HCEC 1CT (cell line): ENCODE measurements at regions not wholly inside any gene's neighbourhood (a gene's known extent, or its start where the extent isn't known, plus 50 kb on each side); places are given as distances from the start of the nearest gene placed in this dataset.

Experiments
- DNase-seq: peaks from one replicate; pipeline ENCODE4 v3.0.0-alpha.2; 2017

- DNase-seq, result no peak
Measured at GRCh38 chr12:97097734-97098133, 190.7 kb downstream of the NEDD1 start.

GRCh38 chr12:97109441-97109840 lies 202.4 kb downstream of the NEDD1 start:
- no peak for DNase-seq

DNA sequence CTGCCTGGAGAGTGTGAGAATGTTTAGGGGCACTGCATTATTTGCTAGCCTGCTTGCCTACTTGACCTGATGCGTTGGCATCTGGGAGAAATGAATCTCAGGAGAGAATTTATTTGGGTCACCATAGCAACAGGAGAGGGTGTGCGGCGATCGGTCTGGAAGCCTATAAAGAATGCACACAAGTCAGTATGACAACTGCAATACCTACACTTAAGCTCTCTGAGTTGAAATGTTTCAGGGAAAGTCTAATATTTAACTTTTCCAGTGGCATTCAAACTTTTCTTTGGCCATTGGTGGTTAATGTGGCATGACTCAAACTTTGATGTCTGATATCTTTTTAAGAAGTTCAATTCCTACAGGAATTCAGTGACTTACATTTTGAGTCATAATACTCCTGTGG lies 205.1 kb downstream of the NEDD1 start:
- DNase-seq, result no peak

GRCh38 chr12:97118796-97119375 lies 211.8 kb downstream of the NEDD1 start:
- DNase-seq, result no peak

GRCh38 chr12:97127061-97127460 lies 220.0 kb downstream of the NEDD1 start:
- no peak for DNase-seq

- no peak for DNase-seq
Measured at GRCh38 chr12:97131220-97131981, 224.3 kb downstream of the NEDD1 start.

DNA sequence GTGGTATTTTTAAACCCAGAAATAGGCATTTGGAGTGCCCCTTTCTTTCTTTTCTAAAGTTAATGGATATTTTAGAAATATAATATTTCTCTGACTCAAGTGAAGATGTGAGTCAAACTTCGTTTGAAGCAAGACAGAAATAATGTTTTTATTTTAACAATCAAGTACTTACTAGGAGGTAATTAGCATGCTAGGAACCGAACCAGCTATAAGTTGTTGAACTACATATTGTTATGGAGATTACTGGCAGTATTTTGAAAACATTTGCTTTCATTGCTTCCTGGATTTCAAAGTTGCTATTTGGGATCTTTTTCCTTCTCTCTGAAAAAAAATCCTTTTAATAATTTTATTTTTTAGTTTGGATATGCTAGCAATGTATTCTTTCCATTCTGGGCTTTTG lies 225.2 kb downstream of the NEDD1 start:
- DNase-seq, result no peak

DNA sequence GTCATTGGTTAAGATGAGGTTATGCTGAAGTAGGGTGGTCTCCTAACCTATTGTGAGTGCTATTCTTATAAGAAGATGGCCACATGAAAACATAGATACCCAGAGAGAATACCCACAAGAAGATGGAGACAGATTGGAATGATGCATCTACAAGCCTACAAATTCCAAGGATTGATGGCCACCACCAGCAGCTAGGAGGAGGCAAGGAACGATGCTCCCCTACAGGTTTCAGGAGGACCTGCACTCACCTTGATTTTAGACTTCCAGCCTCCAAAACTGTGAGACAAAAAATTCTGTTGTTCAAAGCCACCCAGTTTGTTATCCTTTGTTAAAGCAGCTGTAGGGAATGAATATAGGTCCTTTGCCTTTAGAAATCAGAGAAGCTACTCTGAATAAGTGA lies 227.4 kb downstream of the NEDD1 start:
- no peak for DNase-seq

DNA sequence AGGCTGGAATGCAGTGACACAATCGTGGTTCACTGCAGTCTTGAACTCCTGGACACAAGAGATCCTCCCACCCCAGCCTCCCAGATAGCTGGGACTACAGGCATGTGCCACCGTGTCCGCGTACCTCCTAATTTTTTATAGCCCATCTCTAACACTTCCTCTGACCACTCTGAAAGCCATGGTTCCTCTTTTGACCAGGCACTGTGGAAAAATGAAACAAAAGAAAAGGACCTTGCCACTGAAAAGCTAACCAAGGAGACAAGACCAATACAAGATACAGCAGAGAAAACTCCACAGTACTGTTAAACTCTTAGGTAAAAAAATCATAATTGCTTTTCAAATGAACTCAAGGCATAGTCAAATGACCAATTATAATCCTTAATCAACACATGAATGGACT lies 233.3 kb downstream of the NEDD1 start:
- DNase-seq, result no peak

DNA sequence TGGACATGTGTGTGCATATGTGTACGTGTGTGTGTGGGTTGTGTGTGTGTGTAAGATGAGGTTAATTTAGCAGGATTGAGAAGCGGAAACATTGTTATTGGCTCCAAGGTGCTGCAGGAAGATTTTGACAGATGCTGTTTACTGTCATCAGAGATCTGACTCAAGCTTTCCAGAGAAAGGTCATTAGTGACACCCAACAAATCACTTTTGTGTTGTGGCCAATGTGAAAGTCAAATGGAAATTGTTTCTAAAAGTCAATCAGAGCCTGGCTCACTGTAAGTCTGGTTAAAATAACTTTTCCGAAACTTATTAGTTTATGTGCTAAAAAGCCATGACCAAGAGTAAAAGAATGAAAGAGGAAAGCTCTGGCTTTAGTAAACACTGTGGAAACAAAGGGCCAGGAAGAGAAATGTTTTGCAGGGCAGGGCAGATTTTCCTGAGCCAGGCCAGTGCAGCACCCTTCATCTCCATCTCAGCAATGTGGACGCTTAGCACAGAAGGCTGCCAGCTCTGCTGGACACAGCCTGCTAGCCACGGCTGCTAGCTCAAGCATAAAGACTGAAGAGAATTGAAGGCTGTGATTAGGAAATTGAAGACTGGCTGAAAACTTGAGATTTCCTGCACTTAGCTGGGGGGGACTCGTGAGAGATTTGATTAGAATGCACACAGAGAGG lies 235.8 kb downstream of the NEDD1 start:
- no peak for DNase-seq

DNA sequence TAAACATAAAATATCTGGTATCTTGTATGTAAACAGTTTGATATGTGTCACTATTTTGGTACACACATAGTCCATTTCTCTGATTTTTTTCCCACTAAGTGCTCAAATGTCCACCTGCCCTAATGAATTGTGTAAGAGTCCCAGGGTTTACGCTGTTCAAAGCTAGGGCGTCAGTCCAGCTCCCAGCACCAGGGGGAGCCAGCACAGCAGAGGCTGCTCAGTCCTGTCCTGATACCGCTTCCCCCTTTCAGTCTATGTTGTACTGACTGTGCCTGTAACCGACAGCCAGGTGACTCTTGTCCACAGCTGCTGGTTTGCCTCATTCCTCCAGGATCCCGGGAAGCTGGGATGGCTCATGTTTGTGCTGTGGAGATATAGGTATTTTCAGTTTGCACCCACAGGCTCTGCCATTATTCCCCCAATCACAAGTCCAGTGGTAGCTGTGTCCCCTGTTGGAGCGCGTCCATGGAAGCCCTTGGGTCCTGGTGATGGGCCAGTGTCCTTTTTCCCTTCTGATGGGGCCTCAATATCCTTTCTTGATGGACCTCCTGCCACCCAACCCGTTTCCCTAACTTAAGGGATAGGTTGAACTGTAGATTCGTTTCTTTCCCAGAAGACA lies 242.0 kb downstream of the NEDD1 start:
- DNase-seq, result no peak

DNA sequence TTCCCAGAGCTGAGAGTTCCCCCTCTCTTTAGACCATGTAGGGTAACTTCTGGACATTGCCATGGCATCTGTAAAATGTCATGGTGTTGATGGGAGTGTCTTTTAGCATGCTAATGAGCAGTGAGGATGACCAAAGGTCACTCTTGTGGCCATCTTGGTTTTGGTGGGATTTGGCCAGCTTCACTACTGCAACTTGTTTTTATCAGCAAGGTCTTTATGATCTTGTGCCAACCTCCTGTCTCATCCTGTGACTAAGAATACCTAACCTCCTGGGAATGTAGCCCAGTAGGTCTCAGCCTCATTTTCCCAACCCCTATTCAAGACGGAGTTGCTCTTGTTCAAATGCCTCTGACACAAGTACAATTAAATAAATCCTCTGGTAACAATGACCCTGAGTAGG lies 244.4 kb downstream of the NEDD1 start:
- no peak for DNase-seq

DNA sequence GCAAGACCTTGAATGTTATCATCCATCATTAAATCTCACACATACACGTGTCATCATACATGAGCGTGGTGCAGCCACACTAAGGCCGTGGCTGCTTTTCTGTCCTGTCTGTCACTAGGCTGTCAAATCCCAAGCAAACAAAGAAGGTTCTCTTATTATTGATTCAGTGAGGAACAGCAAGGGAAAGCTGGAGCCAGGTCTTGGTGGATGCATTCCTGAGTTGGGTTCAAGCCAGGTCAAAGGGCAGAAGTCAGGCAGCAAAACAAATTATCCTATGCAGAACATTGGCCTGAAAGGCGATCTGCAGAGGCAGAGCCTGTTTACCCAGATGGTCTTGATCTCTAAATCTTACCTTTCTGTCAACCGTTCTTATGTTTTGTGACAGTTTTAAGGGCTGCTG lies 252.3 kb downstream of the NEDD1 start:
- DNase-seq, result no peak

GRCh38 chr12:97160277-97160676 lies 253.2 kb downstream of the NEDD1 start:
- DNase-seq, result no peak

DNA sequence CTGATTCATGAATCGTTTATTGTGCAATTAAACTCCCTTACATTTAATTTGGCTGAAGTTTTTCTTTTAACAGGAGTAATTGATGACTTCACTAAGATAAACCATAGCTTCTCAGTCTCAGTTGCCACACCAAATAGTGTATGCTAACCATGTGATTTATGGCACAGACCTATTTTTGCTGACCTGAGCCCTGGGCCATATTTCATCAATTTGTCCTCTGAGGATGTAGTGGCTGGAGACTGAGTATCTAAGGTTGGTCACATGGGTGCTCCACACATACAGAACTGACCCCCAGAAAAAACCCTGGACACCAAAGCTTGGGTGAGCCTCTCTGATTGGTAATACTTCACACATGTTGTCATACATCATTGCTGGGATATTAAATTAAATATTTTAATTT lies 255.1 kb downstream of the NEDD1 start:
- no peak for DNase-seq

DNA sequence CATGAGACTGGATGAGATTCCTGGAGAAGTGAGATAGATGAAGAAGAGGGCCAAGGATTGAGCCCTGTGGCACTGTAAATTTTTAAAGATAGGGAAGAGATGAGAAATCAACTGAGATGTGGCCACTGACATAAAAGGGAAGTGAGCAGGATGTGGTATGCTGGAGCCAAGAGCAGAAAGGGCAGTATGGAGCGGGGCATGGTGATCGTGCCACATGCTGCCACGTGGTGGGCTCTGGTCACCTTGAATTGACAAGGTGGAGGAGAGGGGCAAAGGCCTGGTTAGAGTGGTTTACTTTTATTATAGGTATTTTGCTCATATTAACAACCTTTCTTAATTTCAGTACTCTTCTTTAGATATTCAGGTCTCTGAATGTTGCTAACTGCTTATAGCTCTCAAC lies 257.9 kb downstream of the NEDD1 start:
- DNase-seq, result no peak

DNA sequence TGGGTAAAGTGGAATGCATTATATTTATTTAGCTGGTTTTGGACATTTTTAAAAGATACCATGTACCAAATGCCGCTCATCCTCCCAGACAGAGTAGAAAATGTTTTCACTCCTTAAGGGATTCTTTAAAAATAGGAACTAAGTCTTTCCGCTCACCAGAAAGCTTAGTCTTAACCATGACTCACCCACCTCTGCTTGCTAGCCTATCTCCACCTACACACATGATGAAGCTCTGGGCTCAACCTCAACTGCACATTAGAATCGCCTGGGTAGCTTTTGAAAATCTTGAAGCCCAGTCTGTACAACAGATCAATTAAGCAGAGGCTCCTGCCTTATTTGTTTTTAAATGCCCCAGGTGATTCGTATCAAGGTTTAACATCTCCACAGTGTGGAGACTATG lies 260.5 kb downstream of the NEDD1 start:
- DNase-seq, result no peak

DNA sequence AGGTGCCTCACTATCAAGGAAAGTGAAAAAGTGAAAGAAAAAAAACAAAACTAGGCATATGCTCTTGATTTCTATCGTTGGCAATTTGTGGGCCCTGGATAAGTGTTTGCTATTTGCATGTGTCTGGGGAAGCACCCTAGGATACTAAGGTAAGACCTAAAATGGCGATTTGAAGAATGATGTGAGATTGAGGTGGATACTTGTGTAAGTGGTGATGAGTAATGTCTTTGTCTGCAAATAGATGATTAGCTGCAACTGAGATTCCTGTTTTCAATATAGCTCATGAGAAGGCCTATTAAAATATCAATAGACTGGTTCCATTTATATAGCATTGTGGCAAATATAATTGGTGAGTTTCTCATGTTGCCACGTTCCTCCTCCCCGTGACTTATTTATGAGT lies 261.7 kb downstream of the NEDD1 start:
- DNase-seq, result no peak

DNA sequence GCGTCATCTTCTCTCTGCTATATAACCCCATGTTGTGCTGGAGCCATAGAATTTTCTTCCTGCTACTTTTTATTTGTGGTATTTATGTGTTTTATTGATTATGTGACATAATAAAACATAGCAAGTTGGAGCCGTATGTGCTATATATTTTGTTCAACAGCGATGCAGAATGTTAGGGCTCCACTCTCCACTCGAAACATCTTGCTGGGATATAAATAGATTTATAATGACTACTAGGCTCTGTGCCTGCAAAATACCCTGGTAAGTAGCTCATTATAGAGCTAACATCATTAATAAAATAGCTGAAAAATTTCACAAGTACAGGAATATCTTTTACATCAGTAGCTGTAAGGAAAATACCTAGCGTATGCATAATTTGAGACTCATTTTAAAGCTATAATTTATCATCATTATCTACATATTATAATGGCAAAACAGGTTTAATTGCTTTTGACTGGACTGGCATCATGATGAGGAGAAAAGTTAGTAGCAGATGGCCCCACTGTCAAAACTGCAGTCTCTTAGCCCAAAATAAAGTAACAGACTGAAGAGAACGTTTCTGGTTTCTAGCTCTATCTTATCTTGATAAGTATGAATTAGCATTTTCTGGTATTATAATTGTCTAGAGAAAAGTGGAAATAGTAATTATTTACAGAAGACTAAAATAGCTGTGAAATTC lies 263.0 kb downstream of the NEDD1 start:
- no peak for DNase-seq

GRCh38 chr12:97173688-97174410 lies 266.8 kb downstream of the NEDD1 start:
- DNase-seq, result no peak

GRCh38 chr12:97177481-97177880 lies 270.4 kb downstream of the NEDD1 start:
- no peak for DNase-seq

GRCh38 chr12:97181571-97182265 lies 274.7 kb downstream of the NEDD1 start:
- no peak for DNase-seq
